ENCODE measurements at regions not wholly inside any gene's neighbourhood (a gene's known extent, or its start where the extent isn't known, plus 50 kb on each side); places are given as distances from the start of the nearest gene placed in this dataset.

DNA sequence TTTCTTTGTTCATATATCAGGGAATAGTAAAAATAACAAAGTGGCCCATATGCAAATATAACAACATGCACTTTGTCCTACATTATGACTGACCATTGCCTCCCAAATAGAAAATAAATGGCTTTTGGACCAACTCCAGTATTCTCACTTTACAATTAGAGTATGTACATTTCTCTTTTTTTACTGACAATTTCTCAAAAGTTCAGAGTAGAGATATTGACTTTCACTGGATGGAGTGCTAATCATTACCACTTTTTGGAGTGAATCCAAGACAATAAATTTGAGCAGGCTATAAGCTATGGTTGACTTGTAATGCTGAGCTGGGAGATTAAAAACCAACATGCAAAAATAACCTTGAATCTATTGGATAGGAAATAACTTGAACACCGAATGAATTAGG is 987.4 kb downstream of the SUCLG1 start:
- TF ChIP-seq, protein P1, sequence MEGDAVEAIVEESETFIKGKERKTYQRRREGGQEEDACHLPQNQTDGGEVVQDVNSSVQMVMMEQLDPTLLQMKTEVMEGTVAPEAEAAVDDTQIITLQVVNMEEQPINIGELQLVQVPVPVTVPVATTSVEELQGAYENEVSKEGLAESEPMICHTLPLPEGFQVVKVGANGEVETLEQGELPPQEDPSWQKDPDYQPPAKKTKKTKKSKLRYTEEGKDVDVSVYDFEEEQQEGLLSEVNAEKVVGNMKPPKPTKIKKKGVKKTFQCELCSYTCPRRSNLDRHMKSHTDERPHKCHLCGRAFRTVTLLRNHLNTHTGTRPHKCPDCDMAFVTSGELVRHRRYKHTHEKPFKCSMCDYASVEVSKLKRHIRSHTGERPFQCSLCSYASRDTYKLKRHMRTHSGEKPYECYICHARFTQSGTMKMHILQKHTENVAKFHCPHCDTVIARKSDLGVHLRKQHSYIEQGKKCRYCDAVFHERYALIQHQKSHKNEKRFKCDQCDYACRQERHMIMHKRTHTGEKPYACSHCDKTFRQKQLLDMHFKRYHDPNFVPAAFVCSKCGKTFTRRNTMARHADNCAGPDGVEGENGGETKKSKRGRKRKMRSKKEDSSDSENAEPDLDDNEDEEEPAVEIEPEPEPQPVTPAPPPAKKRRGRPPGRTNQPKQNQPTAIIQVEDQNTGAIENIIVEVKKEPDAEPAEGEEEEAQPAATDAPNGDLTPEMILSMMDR (IDR thresholded peaks at IDR 0.05): no peak
- no peak for TF ChIP-seq POLR2A (IDR thresholded peaks at IDR 0.05)

Data from testis (tissue), 2 donors.